HG03432 (cell line): ENCODE measurements at regions not wholly inside any gene's neighbourhood (a gene's known extent, or its start where the extent isn't known, plus 50 kb on each side); places are given as distances from the start of the nearest gene placed in this dataset.

Experiments
- ATAC-seq: cut with Tn5 transposase; IDR thresholded peaks from one replicate; pipeline ENCODE4 v1.9.1; 2021; ENCODE audit warnings: mild to moderate bottlenecking, moderate library complexity; ENCODE audit not compliant: unreplicated experiment

DNA sequence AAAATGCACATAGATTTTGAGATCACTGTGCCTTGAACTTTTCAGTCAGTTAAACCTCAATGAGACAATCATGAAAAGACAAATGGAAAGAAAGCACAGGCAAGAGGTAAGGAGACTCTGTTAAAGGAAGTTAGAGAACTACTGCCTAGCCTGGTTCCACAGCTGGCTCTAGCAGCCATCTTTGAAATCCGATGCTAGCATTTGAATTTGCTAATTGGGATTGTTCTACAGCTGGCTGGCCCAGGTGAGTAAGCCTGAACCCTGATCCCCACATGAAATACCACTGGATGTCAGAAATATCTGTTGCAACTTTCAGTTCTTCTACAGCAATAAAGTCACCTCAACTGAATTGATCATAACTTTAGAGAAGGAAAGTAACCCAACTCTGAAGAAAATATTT is 315.2 kb upstream of the CHAC2 start:
- no peak for ATAC-seq

DNA sequence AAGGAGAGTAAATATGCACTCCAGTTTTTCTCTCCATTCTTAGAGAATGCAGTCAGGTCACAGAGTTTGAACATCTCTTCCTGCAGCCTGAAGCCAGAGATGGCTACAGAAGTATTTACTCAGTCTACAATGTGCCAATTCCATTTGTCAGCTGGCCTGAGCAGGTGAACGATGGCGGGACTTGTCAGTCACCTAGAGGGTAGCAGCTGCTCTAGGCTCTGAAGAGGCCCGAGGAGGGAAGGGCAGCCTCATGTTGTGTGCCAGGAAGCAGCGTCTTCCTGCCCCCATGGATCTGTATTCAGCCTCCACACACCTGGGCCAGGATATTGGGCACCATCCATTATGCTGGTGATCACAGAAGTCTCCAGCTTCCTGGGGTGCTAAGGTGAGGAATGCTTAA is 316.7 kb upstream of the CHAC2 start:
- ATAC-seq = no peak

DNA sequence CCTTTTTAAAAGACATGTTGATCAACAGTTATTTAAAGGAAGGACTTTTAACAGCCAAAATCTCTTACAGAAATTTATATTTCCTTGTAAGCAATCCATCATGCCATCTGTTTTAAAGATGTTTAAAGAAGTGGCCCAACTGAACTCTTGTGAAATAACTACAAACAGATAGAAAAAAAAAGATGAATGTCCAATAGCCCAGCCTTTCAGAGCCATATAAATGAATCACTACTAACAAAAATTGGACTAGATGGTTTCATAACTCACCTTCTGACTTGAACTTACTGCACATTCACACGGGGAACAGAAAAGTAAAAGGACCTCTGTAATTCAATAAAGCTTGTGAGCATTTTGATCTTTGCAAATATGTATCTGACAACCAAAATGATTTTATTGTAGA is 319.0 kb upstream of the CHAC2 start:
- ATAC-seq = no peak

DNA sequence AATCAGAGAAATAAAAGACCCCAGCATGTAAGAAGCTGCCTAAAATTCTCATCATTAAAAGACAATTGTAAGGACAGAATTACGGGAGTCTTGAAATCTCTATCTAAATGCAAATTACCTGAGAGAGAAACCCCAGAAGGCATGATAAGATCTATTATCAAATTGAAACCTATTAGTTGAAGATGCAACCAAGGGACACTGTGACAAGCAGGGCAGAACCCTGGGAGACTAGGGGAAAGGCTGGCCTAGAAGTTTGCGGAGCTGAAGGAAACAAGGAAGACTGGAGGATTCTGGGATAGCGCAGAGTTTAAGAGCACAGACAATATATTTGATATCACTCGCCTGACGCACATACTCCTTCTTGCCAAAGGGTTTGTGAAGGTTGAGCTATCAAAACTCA is 319.5 kb upstream of the CHAC2 start:
- ATAC-seq = no peak

DNA sequence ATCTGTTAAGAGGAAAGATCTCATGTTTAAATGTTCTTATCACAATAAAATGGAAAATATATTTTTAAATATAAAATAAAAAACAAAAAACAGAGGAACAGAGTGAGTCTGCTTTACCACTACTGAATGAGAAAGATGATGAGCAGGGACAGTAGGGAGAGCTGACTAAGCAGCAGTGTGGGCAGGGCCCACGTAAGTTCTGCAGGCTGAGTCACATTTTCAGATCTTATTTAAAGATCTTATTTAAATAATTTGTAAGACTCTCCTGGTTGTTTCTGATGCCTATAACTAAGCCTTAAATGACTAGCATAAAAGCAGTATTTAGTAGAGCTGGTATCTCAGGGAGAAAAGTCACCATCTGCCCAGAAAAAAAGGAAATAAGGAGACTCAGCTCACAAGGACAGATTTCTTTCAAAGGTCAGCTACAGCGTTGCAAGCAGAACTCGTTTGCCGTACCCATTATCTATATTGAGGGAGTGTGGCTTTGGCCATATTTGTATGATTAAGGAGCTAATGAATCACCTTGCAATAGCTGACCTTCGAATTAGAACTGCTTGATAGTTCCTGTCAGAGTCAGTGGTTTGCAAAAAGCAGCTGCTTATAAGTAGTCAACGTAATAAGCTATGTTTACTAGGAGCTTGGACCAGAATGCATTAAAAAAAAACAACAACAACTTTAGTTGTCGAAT is 322.1 kb upstream of the CHAC2 start:
- ATAC-seq = peak; percentile 87

DNA sequence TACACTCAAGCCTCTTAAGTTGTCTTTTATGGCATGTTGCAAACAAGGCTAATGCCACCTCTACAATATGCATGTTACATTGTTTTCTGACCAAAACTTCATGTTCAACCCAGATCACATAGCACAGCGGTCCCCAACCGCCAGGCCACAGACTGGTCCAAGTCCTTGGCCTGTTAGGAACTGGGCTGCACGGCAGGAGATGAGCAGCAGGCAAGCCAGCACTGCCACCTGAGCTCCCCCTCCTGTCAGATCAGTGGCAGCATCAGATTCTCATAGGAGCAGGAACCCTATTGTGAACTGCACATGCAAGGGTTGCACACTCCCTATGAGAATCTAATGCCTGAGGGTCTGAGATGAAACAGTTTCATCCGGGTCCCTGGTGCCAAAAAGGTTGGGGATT is 324.8 kb upstream of the CHAC2 start:
- ATAC-seq = no peak

DNA sequence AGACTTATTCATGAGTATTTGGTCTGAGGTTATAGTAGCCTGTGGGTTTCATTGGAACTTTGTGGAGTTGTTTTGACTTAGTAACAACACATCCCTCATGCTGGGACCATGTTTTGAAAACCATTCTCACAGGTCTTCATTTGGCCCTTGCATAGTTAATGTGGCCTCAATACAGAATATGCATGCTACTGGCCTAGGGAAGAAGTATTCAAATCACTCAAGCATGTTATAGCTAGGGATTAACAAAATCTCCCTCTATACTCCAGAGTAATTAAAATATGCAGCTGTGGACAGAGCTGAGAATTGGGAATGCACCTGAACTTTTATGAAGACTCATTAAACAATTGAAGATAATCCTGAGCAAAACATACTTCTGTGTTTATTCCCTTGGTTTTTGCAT is 325.5 kb upstream of the CHAC2 start:
- no peak for ATAC-seq

DNA sequence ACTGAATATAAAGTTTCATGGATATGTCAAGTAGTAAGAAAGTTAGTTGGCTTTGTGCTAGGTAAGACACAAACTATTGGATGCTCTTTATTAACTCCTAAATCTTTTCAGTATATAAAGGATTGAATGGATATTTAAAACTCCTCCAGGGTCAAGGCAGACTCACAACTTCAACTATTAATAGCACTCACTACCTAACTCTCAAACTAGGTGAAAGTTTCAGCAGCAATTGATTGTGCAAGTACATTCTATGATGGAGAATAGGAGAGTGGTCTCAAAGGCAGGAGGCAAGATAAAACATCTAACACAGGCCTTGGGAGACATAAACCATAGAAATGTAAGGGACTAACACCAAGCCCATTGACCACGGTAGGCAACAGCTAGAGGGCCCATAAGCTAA is 328.9 kb upstream of the CHAC2 start:
- ATAC-seq = no peak

DNA sequence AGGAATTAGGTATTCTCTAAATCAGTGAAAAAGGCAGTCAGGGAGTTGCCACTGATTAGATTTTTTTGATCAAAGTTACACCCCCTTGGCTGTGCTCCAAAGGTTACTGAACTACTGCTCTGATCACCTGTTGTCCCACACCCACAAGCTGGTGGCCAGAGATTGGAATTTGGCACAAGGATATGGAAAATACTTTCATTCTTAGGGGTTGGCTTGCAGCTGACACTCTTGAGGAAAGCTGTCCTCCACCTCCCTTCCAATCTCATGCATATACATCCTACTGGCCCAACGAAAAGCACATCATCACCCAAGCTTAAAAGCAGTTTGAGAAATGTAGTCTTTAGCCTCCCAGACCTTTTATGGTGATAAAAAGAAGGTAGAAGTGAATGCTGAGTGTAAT is 329.5 kb upstream of the CHAC2 start:
- ATAC-seq = no peak

DNA sequence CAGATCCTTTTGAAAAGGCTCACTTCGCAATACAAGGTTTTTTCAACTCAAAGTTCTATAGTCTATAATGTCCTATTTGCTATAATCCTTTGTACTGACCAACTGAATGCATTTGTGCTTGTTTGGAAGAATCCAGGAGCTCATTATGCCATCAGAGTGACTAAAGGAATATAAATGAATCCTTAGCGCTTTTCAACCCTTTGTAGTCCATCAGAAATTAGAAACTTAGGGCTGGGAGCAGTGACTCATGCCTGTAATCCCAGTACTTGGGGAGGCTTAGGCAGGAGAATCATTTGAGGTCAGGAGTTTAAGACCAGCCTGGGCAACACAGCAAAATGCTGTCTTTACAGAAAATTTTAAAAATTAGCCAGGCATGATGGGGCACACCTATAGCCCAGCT is 330.2 kb upstream of the CHAC2 start:
- ATAC-seq = no peak

DNA sequence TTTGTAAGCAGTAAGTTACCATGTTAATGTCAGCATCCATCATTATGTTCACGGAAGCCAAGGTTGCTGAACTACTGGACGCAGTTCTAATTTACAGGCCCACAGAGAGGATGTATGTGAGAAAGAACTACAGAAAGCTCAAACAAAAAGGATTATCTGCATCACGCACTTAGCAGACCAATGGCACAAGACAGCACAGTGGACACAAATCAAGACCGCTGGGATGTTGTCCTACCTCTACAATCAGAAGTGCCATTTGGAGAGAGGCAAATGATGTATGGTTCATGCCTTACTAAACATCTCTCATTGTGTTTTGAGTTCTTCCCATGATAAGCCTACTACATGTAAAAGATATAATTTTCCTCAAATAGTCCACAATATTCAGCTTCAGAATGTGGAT is 330.7 kb upstream of the CHAC2 start:
- no peak for ATAC-seq

DNA sequence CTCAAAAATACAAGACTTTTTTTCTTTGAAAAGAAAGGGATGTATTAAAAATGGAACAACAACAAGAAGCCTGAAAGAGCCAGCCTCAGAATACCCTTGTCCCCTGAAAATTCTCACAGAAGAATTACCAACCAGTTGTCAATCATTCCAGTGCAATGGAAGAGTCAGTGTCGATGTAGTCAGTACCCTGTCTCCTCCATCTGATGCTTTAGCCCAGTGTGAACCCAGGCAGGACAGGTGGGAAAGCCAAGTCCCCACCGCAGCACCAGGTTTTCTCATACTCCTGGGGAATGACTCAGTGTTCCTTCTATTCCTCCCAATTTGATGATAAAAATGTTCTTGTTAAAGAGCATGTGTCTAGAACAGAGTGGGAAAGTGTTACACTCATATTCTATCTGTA is 332.0 kb upstream of the CHAC2 start:
- ATAC-seq = no peak

DNA sequence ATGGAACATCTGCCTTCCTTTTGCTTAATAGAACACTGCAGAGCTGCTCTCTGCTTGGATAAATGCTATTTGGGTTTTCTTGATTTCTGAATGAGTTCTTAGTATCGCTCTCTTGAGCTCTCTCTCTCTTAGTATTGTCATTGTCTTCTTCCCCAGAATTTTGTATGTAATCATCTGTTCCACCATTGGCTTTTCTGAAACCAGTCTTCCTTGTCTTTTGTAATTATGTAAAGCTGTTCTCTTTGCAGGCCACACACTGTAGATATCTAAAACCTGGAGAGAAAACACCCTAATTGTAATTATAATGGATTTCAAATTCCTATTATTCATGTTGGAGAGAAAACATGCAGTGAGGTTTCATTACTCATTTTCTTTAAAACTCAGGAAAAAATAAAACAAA is 333.1 kb upstream of the CHAC2 start:
- ATAC-seq = no peak

DNA sequence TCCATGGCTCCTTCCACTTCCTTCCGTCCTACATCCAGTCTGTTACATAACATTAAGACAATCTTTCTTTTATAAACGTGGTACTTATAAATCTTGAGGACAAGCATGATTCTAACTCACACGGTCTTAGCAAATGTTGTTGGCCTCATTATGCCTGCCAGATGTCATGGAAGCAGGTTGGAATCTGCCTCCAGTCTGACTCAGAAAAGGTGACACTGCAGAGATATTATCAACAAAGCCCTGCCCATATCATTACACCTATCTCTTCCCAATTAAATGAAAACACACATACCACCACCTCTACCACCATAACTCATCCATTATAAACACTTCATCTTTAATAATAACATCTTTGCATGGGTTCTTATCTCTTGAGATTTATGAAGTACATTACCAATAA is 334.7 kb upstream of the CHAC2 start:
- no peak for ATAC-seq

DNA sequence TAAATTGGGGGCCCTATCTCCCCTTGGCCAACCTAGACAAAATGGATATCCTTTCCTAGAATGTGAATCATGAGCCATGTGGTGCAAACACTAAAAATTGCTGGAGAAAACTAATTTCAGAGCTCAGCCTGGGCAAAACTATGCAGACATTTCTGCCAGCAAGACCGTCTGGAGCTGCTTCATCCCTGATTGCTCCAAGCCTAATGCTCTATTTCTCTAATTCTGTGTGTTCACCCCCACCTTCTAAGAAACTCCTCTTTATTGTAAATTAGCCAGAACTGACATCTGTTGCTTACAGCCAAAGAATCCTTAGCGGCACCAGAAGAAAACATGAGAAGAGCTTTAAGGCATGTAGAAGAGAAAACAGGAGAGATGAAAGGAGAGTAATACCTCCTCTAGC is 337.7 kb upstream of the CHAC2 start:
- no peak for ATAC-seq

DNA sequence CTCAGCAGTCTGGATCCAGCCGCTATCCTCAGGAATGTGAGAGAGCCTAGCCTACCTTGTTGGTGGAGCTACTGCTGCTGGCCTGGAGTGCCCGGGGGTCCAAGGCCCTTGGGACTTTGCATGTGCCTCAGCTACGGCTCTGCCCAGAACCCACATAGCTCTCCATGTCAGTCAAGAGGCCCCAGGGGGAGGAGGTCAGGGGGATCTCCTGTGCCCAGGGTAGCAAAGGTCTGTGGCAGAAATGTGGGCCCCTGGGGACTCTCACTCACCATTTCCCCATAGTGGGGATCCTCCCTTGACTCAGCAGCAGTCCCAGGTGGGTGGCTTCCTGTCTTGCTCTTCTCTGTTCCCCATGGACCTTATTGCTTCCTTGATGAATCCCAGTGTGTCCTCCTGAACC is 342.7 kb upstream of the CHAC2 start:
- peak; percentile 85 for ATAC-seq

DNA sequence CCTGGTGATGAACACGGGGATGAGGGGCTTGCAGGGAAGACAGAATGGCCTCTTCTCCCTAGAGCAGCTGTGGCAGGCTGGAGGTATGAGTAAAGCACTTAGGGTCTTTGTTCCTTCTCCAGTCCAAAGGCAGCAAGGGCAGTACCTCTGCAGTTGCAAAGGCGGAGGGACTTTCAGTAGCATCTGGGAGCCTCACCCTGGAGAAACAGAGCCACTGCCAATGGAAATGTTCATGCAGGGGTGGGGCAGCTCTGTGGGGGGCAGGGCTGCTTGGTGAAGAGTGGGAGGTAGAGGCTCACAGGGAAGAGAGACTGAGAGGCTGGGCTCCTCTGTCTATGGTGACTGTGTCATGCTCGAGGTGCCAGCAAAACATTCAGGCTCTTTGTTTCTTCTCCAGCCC is 344.1 kb upstream of the CHAC2 start:
- no peak for ATAC-seq

DNA sequence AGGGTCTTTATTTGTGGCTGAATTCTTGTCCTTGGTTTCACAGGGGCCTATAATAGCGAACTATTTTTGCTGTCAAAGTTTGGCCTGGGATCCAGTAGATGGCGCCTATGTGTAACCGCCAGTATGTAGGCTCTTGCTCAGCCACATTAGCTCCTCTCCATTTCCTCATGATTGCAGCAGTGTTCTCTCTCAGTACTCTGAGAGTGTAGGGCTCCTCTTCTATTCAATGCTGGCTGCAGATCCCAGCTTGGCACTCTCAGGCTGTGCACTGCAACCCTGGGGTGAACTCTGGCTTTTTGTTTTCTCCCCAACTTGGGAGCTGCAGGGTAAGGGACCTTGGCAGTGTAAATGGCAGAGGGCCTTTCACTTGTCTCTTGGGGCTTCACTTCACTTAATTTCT is 344.6 kb upstream of the CHAC2 start:
- peak; percentile 56 for ATAC-seq

DNA sequence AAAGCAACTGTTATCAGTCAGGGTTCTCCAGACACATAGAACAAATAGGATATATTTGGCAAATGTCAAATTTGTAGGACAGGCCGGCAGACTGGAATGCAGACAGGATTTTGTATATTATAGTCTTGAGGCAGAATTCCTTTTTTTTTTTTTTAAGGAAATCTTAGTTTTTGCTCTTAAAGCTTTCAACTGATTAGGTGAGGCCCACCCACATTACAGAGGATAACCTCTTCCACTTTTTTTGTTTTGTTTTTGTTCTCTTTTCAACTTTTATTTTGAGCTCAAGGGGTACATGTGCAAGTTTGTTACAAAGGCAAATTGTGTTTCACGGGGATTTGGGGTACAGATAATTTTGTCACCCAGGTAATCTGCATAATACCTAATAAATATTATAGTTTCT is 350.2 kb upstream of the CHAC2 start:
- no peak for ATAC-seq

DNA sequence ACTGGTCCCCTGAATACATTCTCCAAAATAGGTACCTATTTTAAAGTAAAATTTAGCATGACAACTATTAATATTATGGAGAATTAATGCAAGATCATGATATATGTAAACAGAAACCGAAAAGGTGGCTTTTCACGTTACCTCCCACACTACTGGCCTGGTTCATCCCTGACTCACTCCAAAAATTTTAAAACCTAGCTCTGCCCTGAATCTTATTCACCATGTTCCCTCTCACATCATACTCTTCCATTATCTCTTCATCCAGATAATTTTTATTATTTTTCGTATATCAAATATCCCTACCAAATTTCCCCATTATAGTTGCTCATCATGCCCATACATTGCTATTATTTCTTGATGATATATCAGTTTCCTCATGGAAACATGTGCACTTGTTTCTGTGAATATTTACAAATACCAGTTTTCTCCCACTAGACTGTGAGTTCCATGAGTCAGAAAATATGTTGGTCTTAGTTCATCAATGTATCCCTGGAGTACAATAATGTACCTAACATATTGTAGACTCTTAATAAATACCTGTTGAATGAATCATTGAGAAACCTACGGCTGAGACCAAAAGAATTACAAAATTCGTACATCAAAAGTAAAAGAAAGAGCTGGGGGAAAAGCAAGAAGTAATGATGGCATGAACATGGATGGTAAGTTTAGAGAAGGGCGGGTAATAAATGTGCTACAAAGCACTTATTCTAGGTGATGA is 360.1 kb upstream of the CHAC2 start:
- ATAC-seq = no peak

DNA sequence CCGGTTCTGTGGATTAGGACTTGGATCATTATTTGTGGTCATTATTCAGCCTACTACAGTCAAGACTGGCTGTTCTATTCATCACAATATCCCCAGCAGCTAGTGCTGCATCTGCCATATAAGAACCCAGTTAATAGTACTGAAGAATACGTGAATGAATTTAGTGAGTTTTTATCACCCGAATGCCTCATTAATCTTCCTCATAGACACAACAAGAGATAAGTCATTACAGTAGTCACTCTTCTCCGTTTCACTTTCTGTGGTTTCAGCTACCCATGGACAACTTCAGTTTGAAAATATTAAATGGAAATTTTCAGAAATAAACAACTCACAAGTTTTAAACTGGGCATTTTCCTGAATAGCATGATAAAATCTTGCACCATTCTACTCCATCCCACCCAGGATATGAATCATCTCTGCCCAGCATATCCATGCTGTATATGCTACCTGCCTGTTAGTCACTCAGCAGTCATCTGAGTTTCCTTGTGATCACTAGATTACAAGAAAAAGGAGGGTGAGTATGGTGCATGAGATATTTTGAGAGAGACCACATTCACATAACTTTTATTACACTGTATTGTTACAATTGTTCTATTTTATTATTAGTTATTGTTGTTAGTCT is 363.7 kb upstream of the CHAC2 start:
- peak; percentile 91 for ATAC-seq

DNA sequence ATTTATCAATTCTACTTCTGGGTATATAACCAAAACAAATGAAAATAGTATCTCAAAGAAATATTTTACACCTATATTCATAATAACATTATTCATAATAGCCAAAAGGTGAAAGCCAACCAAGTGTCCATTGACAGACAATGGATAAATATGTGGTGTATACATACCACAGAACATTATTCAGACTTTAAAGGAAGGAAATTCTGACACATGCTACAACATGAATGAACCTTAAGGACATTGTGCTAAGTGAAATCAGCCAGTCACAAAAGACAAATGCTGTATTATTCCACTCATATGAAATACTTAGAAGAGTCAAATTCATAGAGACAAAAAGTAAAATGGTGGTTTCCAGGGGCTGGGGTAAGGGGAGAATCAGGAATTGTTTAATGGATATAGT is 370.5 kb upstream of the CHAC2 start:
- ATAC-seq = no peak
